Neutrophil (primary cell): ENCODE measurements at regions not wholly inside any gene's neighbourhood (a gene's known extent, or its start where the extent isn't known, plus 50 kb on each side); places are given as distances from the start of the nearest gene placed in this dataset.

Experiments used
- H3K27ac ChIP-seq: fragments of 200-600 bp; sonication (generic); 2 replicates; pipeline ENCODE4 v1.5.1; 2016; ENCODE audit warnings: mild to moderate bottlenecking, moderate library complexity
- H3K27me3 ChIP-seq: fragments of 200-600 bp; sonication (generic); 2 replicates; pipeline ENCODE4 v1.6.0; 2016; ENCODE audit warnings: mild to moderate bottlenecking
- H3K36me3 ChIP-seq: fragments of 200-600 bp; sonication (generic); 2 replicates; pipeline ENCODE4 v1.5.1; 2017
- H3K4me1 ChIP-seq, 2 experiments: fragments of 200-600 bp in 1 of 2; sonication (generic) in 1 of 2; 1 replicate in 1 of 2; 2 replicates in 1 of 2; pipeline versions ENCODE4 v1.5.1 to v1.6.1; 2013 to 2016; ENCODE audit warnings: low read depth in 1 of 2, low read length in 1 of 2, mild to moderate bottlenecking in 1 of 2, moderate library complexity in 1 of 2; ENCODE audit not compliant: control insufficient read depth in 1 of 2, insufficient read depth in 1 of 2
- H3K4me3 ChIP-seq, 2 experiments: fragments of 200-600 bp in 1 of 2; sonication (generic) in 1 of 2; 1 replicate in 1 of 2; 2 replicates in 1 of 2; pipeline ENCODE4 v1.5.1; 2013 to 2016; ENCODE audit warnings: low read depth in 1 of 2, low read length in 1 of 2, mild to moderate bottlenecking in 1 of 2, moderate library complexity in 1 of 2
- H3K9me3 ChIP-seq: fragments of 200-600 bp; sonication (generic); 2 replicates; pipeline ENCODE4 v1.5.1; 2016
- CTCF ChIP-seq: fragments of 200-600 bp; sonication (generic); IDR thresholded peaks from 2 replicates; pipeline ENCODE4 v1.5.1; 2016; ENCODE audit warnings: antibody characterized with exemption

GRCh38 chr17:72545766-72546165 is 424.9 kb downstream of the SOX9 start:
- Histone ChIP-seq H3K36me3 (no peaks in the 10 kb centered on the region), H3K9me3 (no peaks in the 10 kb centered on the region)
- no peak for TF ChIP-seq CTCF

GRCh38 chr17:72553051-72553755 is 432.4 kb downstream of the SOX9 start:
- no peaks in the 10 kb centered on the region for H3K4me1 ChIP-seq

More at GRCh38 chr17:72545766-72546165, 424.9 kb downstream of the SOX9 start:
- H3K4me3 ChIP-seq, result no peak overlapping the region
- no peaks in the 10 kb centered on the region for H3K4me1 ChIP-seq
- no peak overlapping the region for H3K27ac ChIP-seq
- H3K27me3 ChIP-seq, result peaks cover 23% of the 10 kb centered on the region

GRCh38 chr17:72554508-72554907 is 433.7 kb downstream of the SOX9 start:
- Histone ChIP-seq H3K27me3 (no peaks in the 10 kb centered on the region), H3K4me1 (no peaks in the 10 kb centered on the region), H3K9me3 (no peaks in the 10 kb centered on the region), H3K36me3 (no peaks in the 10 kb centered on the region), H3K4me3 (no peak overlapping the region), H3K27ac (no peak overlapping the region)
- no peak for TF ChIP-seq CTCF

More at GRCh38 chr17:72553051-72553755, 432.4 kb downstream of the SOX9 start:
- TF ChIP-seq CTCF, result no peak
- H3K36me3 ChIP-seq, result no peaks in the 10 kb centered on the region
- no peaks in the 10 kb centered on the region for H3K9me3 ChIP-seq
- no peaks in the 10 kb centered on the region for H3K27me3 ChIP-seq
- H3K4me3 ChIP-seq, result no peak overlapping the region
- no peak overlapping the region for H3K27ac ChIP-seq

- TF ChIP-seq CTCF, result no peak
- H3K9me3 ChIP-seq, result no peaks in the 10 kb centered on the region
- H3K27ac ChIP-seq, result no peak overlapping the region
- H3K36me3 ChIP-seq, result no peaks in the 10 kb centered on the region
- no peak overlapping the region for H3K4me3 ChIP-seq
- H3K27me3 ChIP-seq, result no peaks in the 10 kb centered on the region
- H3K4me1 ChIP-seq, result no peaks in the 10 kb centered on the region
Measured at GRCh38 chr17:72555052-72555451, 434.2 kb downstream of the SOX9 start.

- Histone ChIP-seq H3K9me3 (no peaks in the 10 kb centered on the region), H3K4me1 (no peaks in the 10 kb centered on the region), H3K27me3 (no peaks in the 10 kb centered on the region), H3K27ac (no peak overlapping the region), H3K4me3 (no peak overlapping the region), H3K36me3 (no peaks in the 10 kb centered on the region)
- TF ChIP-seq CTCF, result peak; percentile 42
Measured at GRCh38 chr17:72556944-72557826, 436.4 kb downstream of the SOX9 start.
